Gastroesophageal sphincter (tissue), 4 donors: ENCODE measurements at regions not wholly inside any gene's neighbourhood (a gene's known extent, or its start where the extent isn't known, plus 50 kb on each side); places are given as distances from the start of the nearest gene placed in this dataset.

Experiments
- ATAC-seq: fragments of 150-250 bp; one replicate; pipeline ENCODE4 v1.9.1; 2016; ENCODE audit warnings: mild to moderate bottlenecking, moderate library complexity
- H3K27ac ChIP-seq, 4 donors: fragments of 200-600 bp; sonication (generic) in 3 of 4; 1 replicate in 3 of 4; 2 replicates in 1 of 4; pipeline ENCODE4 v1.5.1; 2016 to 2019
- H3K27me3 ChIP-seq: fragments of 200-600 bp; sonication (generic); one replicate; pipeline ENCODE4 v1.5.1; 2019
- H3K36me3 ChIP-seq, 2 donors: fragments of 200-600 bp; sonication (generic); one replicate each; pipeline ENCODE4 v1.5.1; 2019; ENCODE audit warnings: control low read depth in 1 of 2
- H3K4me1 ChIP-seq, 3 donors: fragments of 200-600 bp; sonication (generic); 1 replicate in 2 of 3; 2 replicates in 1 of 3; pipeline ENCODE4 v1.5.1; 2016 to 2019; ENCODE audit warnings: control low read depth in 2 of 3
- H3K4me3 ChIP-seq, 2 donors: fragments of 200-600 bp; sonication (generic); one replicate each; pipeline ENCODE4 v1.5.1; 2019; ENCODE audit warnings: mild to moderate bottlenecking in 1 of 2, moderate library complexity in 1 of 2
- H3K9me3 ChIP-seq, 3 donors: fragments of 200-600 bp; sonication (generic); one replicate each; pipeline ENCODE4 v1.5.1; 2017 to 2019; ENCODE audit warnings: control low read depth in 2 of 3
- EP300 ChIP-seq: sonication (generic); formaldehyde crosslinking; IDR thresholded peaks from one replicate; pipeline ENCODE4 v1.6.1; 2017; ENCODE audit warnings: antibody characterized with exemption, mild to moderate bottlenecking
- POLR2A ChIP-seq, 2 donors: fragments of 450-650 bp; IDR thresholded peaks; one replicate each; pipeline ENCODE4 v1.6.1; 2017; ENCODE audit warnings: antibody characterized with exemption in 2 of 2, mild to moderate bottlenecking in 2 of 2, moderate library complexity in 1 of 2
- POLR2AphosphoS5 ChIP-seq: sonication (generic); formaldehyde crosslinking; IDR thresholded peaks from one replicate; pipeline ENCODE4 v1.6.1; 2017; ENCODE audit warnings: antibody characterized with exemption
- WGBS, 2 donors: methylation state at CpG; one replicate each; pipeline ENCODE4 v1.1.5; 2018; ENCODE audit warnings: low coverage in 1 of 2; 5-methylcytosine and 5-hydroxymethylcytosine counted together
- TF ChIP-seq, protein P1 (sequence below), 4 experiments: fragments of 200-600 bp in 2 of 4; fragments of 450-650 bp in 2 of 4; sonication (generic) in 1 of 4; IDR thresholded peaks; one replicate each; pipeline ENCODE4 v1.5.1; 2017 to 2019; ENCODE audit warnings: antibody characterized with exemption in 4 of 4, mild to moderate bottlenecking in 2 of 4, moderate library complexity in 2 of 4

GRCh38 chr6:113380591-113380990 lies 476.6 kb upstream of the MARCKS start:
- ATAC-seq: no peak

DNA sequence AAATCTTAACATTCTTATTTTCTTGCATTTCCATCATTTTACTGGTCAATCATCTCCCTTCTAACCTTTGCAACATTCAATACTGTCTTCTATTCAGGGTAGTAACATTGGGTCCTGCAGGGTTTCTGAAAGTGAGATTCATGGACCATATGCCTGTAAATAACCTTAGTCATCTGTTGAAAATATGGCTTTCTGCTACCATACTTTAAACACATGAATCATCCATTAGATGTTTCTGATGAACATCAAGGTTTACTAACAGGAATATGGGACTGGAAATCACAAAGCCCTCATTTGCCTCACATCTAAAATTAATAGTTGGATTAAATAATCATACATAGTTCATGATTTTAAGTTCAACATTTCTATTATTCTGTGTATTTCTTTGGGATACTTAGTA lies 475.9 kb upstream of the MARCKS start:
- peaks cover 0 to 5% (median 0%) of the 10 kb centered on the region in 3 donors for H3K4me1 ChIP-seq
- TF ChIP-seq POLR2A (IDR thresholded peaks at IDR 0.05) (no peak), EP300 (no peak), POLR2AphosphoS5 (no peak)
- TF ChIP-seq, protein P1, sequence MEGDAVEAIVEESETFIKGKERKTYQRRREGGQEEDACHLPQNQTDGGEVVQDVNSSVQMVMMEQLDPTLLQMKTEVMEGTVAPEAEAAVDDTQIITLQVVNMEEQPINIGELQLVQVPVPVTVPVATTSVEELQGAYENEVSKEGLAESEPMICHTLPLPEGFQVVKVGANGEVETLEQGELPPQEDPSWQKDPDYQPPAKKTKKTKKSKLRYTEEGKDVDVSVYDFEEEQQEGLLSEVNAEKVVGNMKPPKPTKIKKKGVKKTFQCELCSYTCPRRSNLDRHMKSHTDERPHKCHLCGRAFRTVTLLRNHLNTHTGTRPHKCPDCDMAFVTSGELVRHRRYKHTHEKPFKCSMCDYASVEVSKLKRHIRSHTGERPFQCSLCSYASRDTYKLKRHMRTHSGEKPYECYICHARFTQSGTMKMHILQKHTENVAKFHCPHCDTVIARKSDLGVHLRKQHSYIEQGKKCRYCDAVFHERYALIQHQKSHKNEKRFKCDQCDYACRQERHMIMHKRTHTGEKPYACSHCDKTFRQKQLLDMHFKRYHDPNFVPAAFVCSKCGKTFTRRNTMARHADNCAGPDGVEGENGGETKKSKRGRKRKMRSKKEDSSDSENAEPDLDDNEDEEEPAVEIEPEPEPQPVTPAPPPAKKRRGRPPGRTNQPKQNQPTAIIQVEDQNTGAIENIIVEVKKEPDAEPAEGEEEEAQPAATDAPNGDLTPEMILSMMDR (IDR thresholded peaks at IDR 0.05): no peak
- H3K9me3 ChIP-seq: no peaks in the 10 kb centered on the region
- no peaks in the 10 kb centered on the region for H3K36me3 ChIP-seq
- no peak overlapping the region for H3K4me3 ChIP-seq
- no peaks in the 10 kb centered on the region for H3K27me3 ChIP-seq
- no peak for ATAC-seq
- H3K27ac ChIP-seq: no peak overlapping the region

More at GRCh38 chr6:113380591-113380990, 476.6 kb upstream of the MARCKS start:
- Histone ChIP-seq H3K27me3 (no peaks in the 10 kb centered on the region), H3K4me1 (peaks cover 0 to 5% (median 0%) of the 10 kb centered on the region in 3 donors), H3K36me3 (no peaks in the 10 kb centered on the region), H3K27ac (no peak overlapping the region), H3K9me3 (no peaks in the 10 kb centered on the region), H3K4me3 (no peak overlapping the region)
- 42 to 73% methylated on average over 3 of the region's 3 CpGs for WGBS, 2 donors
- TF ChIP-seq, protein P1 (IDR thresholded peaks at IDR 0.05): no peak
- TF ChIP-seq POLR2A (IDR thresholded peaks at IDR 0.05): no peak
- no peak for TF ChIP-seq POLR2AphosphoS5
- TF ChIP-seq EP300: no peak

- 20 to 21% methylated on average over 2 of the region's 2 CpGs for WGBS, 2 donors
- no peaks in the 10 kb centered on the region for H3K9me3 ChIP-seq
- no peak overlapping the region for H3K4me3 ChIP-seq
- no peaks in the 10 kb centered on the region for H3K36me3 ChIP-seq
- peaks cover 0 to 5% (median 0%) of the 10 kb centered on the region in 3 donors for H3K4me1 ChIP-seq
- H3K27ac ChIP-seq: no peak overlapping the region
- no peaks in the 10 kb centered on the region for H3K27me3 ChIP-seq
- no peak for TF ChIP-seq POLR2A (IDR thresholded peaks at IDR 0.05)
- TF ChIP-seq, protein P1 (IDR thresholded peaks at IDR 0.05): no peak
- no peak for TF ChIP-seq EP300
- no peak for TF ChIP-seq POLR2AphosphoS5
- ATAC-seq: no peak
These were observed 475.2 kb upstream of the MARCKS start for GRCh38 chr6:113381959-113382358.

DNA sequence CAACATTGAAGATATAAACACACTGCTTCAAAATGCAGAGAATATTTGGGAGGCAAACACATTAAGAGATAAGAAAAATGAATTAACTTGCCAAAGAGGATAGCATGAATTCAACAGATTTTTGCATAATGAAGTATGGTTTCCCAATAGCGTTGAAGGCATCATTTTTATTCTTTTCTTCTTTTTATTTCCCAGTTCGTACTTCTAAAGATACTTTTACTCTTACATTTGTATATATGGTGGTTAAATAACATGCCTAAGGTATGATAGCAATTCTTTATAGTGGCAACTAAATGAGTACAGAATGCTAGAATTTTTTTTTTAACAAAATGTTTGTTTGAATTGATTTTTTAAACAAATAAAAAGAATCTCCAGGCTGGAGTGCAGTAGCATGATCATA lies 473.4 kb upstream of the MARCKS start:
- no peak for ATAC-seq
- Histone ChIP-seq H3K9me3 (no peaks in the 10 kb centered on the region), H3K4me1 (peaks cover 0 to 5% (median 0%) of the 10 kb centered on the region in 3 donors), H3K27ac (no peak overlapping the region), H3K36me3 (no peaks in the 10 kb centered on the region), H3K27me3 (no peaks in the 10 kb centered on the region), H3K4me3 (no peak overlapping the region)
- TF ChIP-seq POLR2AphosphoS5: no peak
- TF ChIP-seq EP300: no peak
- no peak for TF ChIP-seq POLR2A (IDR thresholded peaks at IDR 0.05)
- TF ChIP-seq, protein P1 (IDR thresholded peaks at IDR 0.05): no peak
- WGBS, 2 donors: 73 to 86% methylated on average over 2 of the region's 2 CpGs

GRCh38 chr6:113385020-113385431 lies 472.1 kb upstream of the MARCKS start:
- Histone ChIP-seq H3K4me1 (peaks cover 0 to 5% (median 0%) of the 10 kb centered on the region in 3 donors), H3K27ac (no peak overlapping the region), H3K36me3 (no peaks in the 10 kb centered on the region), H3K4me3 (no peak overlapping the region), H3K27me3 (no peaks in the 10 kb centered on the region), H3K9me3 (no peaks in the 10 kb centered on the region)
- TF ChIP-seq, protein P1 (IDR thresholded peaks at IDR 0.05): no peak
- no peak for TF ChIP-seq POLR2AphosphoS5
- no peak for TF ChIP-seq POLR2A (IDR thresholded peaks at IDR 0.05)
- TF ChIP-seq EP300: no peak
- ATAC-seq: no peak
- WGBS, 2 donors: 25 to 43% methylated on average over 2 of the region's 2 CpGs
